HEK293T (cell line): ENCODE measurements at regions not wholly inside any gene's neighbourhood (a gene's known extent, or its start where the extent isn't known, plus 50 kb on each side); places are given as distances from the start of the nearest gene placed in this dataset.

ENCODE experiments used
- CTCF ChIA-PET: fragments of 350-600 bp; formaldehyde crosslinking; extraction: SDS; loops from one replicate; lab custom pipeline; 2021; ENCODE audit warnings: antibody characterized with exemption, inconsistent platforms; lab: Yijun Ruan, JAX
- POLR2A ChIA-PET: fragments of 350-600 bp; formaldehyde crosslinking; extraction: SDS; loops from one replicate; lab custom pipeline; 2020; ENCODE audit warnings: antibody characterized with exemption, inconsistent platforms; lab: Yijun Ruan, JAX
- DNase-seq: peaks from one replicate; pipeline ENCODE4 v3.0.0; 2012; ENCODE audit warnings: mixed read lengths; ENCODE audit errors: extremely low spot score
- ARNT ChIP-seq: fragments of 450-650 bp; IDR thresholded peaks from 2 replicates; pipeline ENCODE4 v1.6.1; 2017; ENCODE audit warnings: mild to moderate bottlenecking
- BHLHE40 ChIP-seq: fragments of 450-650 bp; IDR thresholded peaks from 2 replicates; pipeline ENCODE4 v1.6.1; 2016; ENCODE audit warnings: mild to moderate bottlenecking, moderate library complexity, borderline replicate concordance
- CTBP1 ChIP-seq: fragments of 450-650 bp; IDR thresholded peaks from 2 replicates; pipeline ENCODE4 v1.6.1; 2016; ENCODE audit warnings: borderline replicate concordance
- ELF4 ChIP-seq: fragments of 450-650 bp; IDR thresholded peaks from 2 replicates; pipeline ENCODE4 v1.6.1; 2017; ENCODE audit warnings: antibody characterized with exemption
- FOXA1 ChIP-seq: fragments of 450-650 bp; IDR thresholded peaks from 2 replicates; pipeline ENCODE4 v1.6.1; 2016; ENCODE audit warnings: mild to moderate bottlenecking
- FOXK2 ChIP-seq: fragments of 450-650 bp; IDR thresholded peaks from 2 replicates; pipeline ENCODE4 v1.6.1; 2016; ENCODE audit warnings: mild to moderate bottlenecking
- FOXM1 ChIP-seq: fragments of 450-650 bp; IDR thresholded peaks from 2 replicates; pipeline ENCODE4 v1.6.1; 2017; ENCODE audit warnings: mild to moderate bottlenecking, borderline replicate concordance
- HDGF ChIP-seq: fragments of 450-650 bp; IDR thresholded peaks from 2 replicates; pipeline ENCODE4 v1.6.1; 2017; ENCODE audit warnings: antibody characterized with exemption, borderline replicate concordance
- L3MBTL2 ChIP-seq: fragments of 450-650 bp; conservative IDR thresholded peaks from 2 replicates; pipeline ENCODE4 v1.6.1; 2016; ENCODE audit warnings: mild to moderate bottlenecking
- LEF1 ChIP-seq: fragments of 450-650 bp; IDR thresholded peaks from 2 replicates; pipeline ENCODE4 v1.6.1; 2017; ENCODE audit warnings: mild to moderate bottlenecking, borderline replicate concordance
- NFRKB ChIP-seq: fragments of 450-650 bp; IDR thresholded peaks from 2 replicates; pipeline ENCODE4 v1.6.1; 2016; ENCODE audit warnings: mild to moderate bottlenecking, moderate library complexity
- PKNOX1 ChIP-seq: fragments of 450-650 bp; IDR thresholded peaks from 2 replicates; pipeline ENCODE4 v1.6.1; 2016
- SP1 ChIP-seq: fragments of 450-650 bp; IDR thresholded peaks from 2 replicates; pipeline ENCODE4 v1.6.1; 2017
- SUZ12 ChIP-seq: fragments of 450-650 bp; IDR thresholded peaks from 2 replicates; pipeline ENCODE4 v1.6.1; 2016; ENCODE audit warnings: mild to moderate bottlenecking
- TARDBP ChIP-seq: fragments of 450-650 bp; IDR thresholded peaks from 2 replicates; pipeline ENCODE4 v1.6.1; 2016
- ZNF384 ChIP-seq: fragments of 450-650 bp; IDR thresholded peaks from 2 replicates; pipeline ENCODE4 v1.6.1; 2016

DNA sequence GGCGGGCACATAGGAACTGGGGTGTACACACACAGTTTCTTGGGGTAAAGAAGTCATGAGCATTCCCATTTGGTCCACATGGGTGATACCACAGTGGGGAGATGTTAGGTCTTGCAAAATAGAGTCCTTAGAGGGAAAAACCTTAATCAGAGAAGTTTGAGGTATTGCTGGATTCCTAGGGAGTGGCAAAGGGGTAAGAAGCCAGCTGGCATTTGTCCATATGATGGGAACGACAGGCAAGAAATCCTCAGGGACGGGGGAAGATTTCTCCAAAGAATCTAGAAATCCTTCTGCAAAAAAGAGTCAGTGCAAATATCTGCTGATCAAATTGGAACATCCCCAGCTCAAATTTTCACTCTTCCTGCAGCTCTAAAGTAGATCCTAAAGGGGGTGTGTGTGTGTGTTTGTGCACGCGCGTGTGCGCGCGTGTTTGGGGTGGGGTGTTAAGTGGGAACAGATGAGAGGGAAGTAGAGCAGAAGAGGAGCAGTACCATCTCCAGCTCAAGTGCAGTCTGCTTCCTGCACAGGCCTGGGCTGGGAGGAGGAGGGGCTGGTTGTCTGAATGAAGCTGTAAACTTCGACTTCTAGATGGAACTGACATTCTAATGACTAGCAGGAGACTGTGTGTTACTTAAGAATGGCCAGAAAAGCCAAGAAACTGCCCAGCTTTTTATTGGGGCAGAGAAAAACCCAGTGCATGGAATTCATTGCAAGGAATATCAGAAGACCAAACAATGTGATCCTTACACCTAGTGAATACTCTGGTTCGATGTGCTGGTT is 168.0 kb downstream of the SPP2 start:
- ChIA-PET CTCF (no interaction called here), POLR2A (no interaction called here)
- DNase-seq: no peak
- TF ChIP-seq ELF4 (no peak), SP1 (no peak), ZNF384 (no peak), CTBP1 (no peak), BHLHE40 (no peak), ARNT (no peak), PKNOX1 (no peak), FOXK2 (no peak), FOXM1 (no peak), NFRKB (no peak), SUZ12 (no peak), FOXA1 (no peak), TARDBP (no peak), HDGF (no peak)

DNA sequence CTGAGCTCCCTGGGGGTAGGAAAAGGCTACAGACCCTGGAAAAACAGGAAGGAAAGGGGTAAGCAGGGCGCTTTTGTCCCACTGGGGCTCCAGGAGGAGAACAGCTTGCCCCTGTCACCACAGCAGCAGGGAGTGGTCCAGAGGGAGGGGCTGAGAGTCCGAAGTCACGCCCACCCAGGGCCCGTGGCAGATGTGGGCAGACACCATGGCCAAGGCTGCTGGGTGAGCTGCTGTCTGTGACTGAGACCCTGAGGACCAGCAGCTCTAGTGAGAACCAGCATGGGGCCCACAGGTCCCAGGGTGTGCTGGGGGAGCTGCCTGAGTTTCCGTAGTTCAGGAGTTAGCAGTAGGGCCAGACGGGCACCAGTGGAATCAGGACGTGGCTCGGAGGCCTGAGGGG is 162.0 kb downstream of the SPP2 start:
- CTCF ChIA-PET: no interaction called here
- POLR2A ChIA-PET: no interaction called here
- TF ChIP-seq NFRKB (no peak), SP1 (no peak), CTBP1 (no peak), HDGF (no peak)

DNA sequence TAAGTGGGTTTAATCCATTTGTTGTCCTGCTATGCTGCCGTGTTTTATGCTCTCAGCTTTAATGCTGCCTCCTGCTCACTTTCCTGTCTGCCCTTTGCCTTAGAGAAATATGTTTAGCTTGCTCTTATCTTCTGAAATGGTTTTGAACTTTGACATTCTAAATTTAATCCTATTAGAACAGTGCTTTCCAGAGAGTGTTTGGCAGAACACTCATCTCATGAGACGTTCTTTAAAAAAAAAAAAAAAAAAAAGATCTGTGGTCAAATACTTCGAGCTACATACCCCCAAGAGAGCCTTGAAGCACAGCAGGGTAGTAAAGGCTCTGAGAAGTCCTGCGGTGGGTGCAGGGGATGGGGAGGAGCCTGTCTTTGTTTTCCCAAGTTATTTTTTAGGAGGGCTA is 161.3 kb downstream of the SPP2 start:
- TF ChIP-seq BHLHE40 (no peak), FOXK2 (no peak), NFRKB (no peak), HDGF (no peak), SP1 (no peak), L3MBTL2 (no peak), FOXM1 (no peak), ELF4 (no peak), TARDBP (no peak), FOXA1 (no peak)
- ChIA-PET CTCF (interaction anchor here (0.6 to 0.7 kb wide), 2 partner anchors 26 to 290 kb away, joined by 3 to 4 read pairs; no protein-coding TSS in a partner anchor), POLR2A (no interaction called here)
- no peak for DNase-seq

More for the DNA sequence above, 162.0 kb downstream of the SPP2 start:
- DNase-seq: no peak

DNA sequence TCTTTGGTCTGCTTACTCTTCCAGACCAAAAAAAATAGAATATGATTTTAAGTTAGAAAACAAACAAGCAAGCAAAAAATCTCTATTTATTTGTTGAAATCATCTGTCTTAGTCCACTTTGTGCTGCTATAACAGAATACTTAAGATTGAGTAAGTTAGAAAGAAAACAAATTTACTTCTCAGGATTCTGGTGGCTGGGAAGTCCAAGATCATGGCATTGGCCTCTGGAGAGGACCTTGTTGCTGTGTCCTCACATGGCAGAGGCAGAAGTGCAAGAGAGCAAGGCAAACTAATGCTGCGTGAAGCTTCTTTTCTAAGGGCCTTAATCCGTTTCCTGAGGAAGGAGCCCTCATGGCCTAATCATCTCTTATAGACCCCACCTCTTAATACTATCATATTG is 156.2 kb downstream of the SPP2 start:
- POLR2A ChIA-PET: no interaction called here

GRCh38 chr2:234204480-234204879 is 154.0 kb downstream of the SPP2 start:
- TF ChIP-seq ARNT: no peak
- TF ChIP-seq NFRKB: no peak
- no peak for TF ChIP-seq TARDBP
- TF ChIP-seq FOXA1: no peak
- no peak for TF ChIP-seq SUZ12
- TF ChIP-seq ZNF384: no peak
- TF ChIP-seq L3MBTL2: no peak
- TF ChIP-seq HDGF: no peak
- no peak for TF ChIP-seq PKNOX1
- TF ChIP-seq LEF1: no peak
- TF ChIP-seq ELF4: no peak
- TF ChIP-seq BHLHE40: no peak
- no peak for TF ChIP-seq CTBP1
- TF ChIP-seq FOXM1: no peak
- no peak for TF ChIP-seq FOXK2
- no peak for TF ChIP-seq SP1
- ChIA-PET POLR2A (no interaction called here), CTCF (no interaction called here)
- DNase-seq: no peak

More for the DNA sequence above, 156.2 kb downstream of the SPP2 start:
- CTCF ChIA-PET: no interaction called here
- TF ChIP-seq CTBP1: no peak
- no peak for TF ChIP-seq ZNF384
- TF ChIP-seq NFRKB: no peak
- TF ChIP-seq FOXA1: no peak
- no peak for TF ChIP-seq PKNOX1
- TF ChIP-seq SUZ12: no peak
- no peak for TF ChIP-seq BHLHE40
- TF ChIP-seq HDGF: no peak
- TF ChIP-seq FOXK2: no peak
- no peak for TF ChIP-seq ELF4
- TF ChIP-seq TARDBP: no peak
- no peak for TF ChIP-seq FOXM1
- TF ChIP-seq SP1: no peak
- no peak for DNase-seq
